NK-92 (cell line): ENCODE measurements at regions not wholly inside any gene's neighbourhood (a gene's known extent, or its start where the extent isn't known, plus 50 kb on each side); places are given as distances from the start of the nearest gene placed in this dataset.

Source experiments
- DNase-seq: peaks from one replicate; lab custom pipeline; 2025; ENCODE audit not compliant: unreplicated experiment; lab: John Stamatoyannopoulos, UW

DNA sequence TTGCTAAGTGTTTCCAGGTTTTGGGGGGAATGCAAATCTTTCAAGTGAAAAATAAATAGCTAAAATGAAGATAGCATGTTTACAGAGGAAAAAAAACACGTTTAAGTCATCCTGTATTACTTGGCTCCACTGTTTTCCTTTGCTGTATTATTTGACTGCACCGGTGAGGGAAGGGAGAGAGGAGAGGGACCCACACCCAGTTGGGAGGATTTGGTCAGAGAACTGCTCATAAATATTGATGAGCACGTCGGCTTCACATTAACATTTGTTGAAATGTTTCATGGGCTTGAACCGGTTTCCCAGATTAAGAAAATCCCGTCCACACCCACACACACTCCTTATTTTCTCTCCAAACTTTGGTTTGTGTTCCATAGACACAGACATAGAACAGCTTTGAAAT, 493.8 kb upstream of the MGMT start:
- DNase-seq = no peak

DNA sequence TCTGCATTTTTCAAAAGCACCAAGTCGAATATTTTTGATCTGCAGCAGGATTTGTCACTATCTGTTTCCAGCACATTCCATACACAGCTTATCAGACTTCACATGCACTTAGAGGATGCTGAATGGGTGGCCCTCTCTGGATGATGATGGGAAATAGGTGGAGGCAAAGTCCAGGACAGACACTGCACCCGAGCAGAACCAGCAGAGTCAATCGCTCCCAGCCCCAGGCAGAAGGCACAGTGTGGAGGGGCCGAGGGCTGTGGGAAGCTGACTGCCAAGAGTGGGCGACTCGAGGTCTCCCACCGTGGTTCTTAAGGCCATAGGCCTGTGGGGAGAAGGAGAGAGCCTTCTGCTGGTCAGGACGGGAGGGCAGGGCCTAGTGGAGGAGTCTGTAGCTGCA, 490.2 kb upstream of the MGMT start:
- no peak for DNase-seq

DNA sequence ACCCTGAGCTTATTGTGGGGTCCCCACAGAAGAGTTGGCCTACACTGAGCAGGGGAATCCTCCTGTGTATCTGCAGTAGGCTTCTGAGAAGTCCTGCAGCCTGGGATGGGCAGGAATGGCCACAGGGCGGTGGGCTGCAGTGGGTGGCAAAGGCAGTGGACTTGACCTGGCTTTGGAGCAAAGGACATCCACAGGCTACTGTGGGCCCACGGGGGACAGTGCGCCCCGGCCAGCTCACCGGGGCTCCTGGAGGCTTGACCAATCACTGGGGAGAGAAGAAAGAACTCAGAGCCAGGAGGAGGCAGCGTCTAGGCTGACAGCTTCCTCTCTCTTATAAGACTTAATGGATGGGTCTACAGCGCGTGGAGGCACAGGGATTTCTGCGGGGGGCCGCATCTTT, 488.8 kb upstream of the MGMT start:
- no peak for DNase-seq

DNA sequence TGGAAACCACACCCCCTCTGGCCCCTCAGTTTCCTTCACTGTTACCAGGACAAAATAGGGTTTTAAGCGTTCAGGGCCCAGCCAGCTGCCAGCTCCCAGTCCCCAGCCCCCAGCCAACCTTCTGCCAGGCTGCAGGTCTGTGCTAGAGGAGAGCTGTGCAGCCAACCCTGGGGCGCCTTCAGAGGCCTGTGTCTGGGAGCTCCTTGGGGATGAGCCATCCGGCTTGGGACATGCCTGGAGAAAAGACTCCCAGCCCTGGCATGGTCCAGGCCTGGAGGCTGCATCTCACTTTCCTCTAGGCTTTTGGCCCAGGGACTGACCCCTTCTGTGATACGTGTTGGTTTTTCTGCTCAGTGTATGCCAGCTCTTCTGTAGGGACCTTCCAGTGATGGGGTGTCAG, 487.6 kb upstream of the MGMT start:
- DNase-seq = no peak

DNA sequence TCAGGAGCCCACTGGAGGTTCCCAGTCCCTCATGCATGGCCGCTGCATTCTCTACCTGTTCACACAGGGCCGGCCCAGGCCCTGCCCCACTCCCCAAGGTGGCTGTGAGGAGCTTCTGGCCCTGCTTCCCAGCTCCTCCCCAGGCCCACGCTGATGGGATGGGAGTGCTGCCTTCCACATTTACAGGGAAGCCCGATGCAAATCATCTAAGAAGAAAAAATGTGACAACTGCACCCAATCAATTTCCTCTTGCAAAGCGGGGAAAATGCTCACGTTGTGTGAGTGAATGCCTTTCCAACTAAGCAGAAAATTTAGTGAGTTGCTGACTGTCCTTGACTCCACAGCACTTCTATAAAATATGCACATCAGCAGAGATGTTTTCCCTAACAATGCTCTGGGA, 485.8 kb upstream of the MGMT start:
- DNase-seq = no peak

DNA sequence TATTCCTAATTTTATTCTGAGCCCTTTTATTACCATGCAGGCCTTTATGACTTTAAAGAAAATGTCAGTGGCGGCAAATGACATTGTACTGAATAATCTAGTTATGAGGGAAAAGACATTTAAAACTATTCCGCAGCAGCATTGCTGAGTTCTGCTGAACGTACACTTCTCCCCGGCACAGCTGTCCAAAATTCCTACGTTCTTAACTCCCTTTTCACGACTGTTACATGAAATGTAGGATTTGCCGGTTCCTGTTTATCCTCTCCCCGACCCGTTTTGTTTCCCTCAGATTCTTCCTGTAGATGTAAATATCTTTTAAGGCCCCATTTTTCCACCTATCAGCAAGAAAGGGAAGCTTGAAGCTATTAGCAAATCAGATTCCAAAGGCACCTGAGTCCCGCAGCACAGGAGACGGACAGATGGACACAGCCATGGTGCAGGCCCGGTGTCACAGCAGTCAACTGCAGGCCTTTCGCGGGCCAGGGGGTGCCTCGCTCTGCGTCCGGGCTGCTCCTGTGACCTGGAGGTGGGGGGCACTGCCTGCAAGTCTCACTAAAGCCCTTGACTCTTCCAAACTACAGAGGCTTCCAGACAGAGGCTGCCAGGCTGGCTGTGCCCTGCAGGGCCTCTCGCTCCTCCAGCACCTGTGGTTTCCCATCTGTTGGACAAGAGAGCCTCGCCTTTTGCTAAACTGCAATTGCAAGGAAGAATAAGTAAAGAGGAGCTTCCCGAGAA, 485.0 kb upstream of the MGMT start:
- no peak for DNase-seq

DNA sequence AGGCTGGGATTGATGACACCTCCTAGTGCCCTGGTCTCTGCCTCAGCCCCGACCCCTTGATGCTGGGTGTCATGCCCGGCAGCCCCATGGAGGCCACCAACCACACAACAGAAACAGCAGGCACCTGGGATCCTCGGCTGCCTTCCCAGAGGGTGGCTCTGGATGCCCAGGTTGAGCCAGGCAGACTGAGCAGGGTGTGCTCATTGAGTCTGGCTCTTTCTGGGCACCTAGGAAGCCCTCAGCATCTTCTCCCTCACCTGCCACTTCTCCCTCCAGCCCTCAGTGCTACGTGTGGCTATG, 484.5 kb upstream of the MGMT start:
- DNase-seq = no peak

DNA sequence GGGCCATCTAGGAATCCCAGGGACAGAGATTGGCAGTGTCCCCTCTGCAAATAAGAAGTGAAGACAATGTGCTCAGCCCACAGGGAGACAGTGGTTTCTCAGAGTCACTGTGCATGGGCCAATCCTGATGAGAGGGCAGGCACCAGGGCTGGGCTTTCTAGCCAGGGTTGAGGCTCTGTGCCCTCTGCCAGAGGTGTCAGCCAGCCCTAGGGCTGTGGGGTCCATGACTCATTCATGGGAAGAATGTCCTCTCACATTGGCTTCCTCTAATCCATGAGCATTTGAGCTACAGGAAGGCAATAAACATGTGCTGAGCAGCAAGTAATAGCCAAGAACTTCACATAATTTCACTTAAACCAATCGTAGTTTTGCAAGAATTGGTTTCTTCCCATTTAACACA, 482.0 kb upstream of the MGMT start:
- no peak for DNase-seq

DNA sequence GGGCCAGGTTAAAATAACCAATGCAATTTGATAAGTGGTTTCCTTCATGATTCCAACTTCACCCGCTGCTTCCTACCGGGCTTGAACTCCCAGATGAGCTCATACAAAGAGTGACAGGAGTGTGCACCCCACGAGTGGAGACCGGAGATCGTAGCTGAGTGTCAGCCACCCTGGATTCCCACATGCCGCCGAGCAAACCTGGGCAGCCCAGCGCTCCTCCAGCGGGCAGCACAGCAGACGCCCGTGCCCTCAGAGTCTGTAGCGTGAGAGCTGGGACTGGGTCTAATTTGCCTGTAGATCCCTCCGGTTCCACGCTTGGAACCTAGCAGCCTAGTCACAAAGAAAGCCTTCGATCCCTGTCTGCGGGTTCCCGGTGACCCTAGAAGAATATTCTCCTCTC, 476.1 kb upstream of the MGMT start:
- DNase-seq = no peak

DNA sequence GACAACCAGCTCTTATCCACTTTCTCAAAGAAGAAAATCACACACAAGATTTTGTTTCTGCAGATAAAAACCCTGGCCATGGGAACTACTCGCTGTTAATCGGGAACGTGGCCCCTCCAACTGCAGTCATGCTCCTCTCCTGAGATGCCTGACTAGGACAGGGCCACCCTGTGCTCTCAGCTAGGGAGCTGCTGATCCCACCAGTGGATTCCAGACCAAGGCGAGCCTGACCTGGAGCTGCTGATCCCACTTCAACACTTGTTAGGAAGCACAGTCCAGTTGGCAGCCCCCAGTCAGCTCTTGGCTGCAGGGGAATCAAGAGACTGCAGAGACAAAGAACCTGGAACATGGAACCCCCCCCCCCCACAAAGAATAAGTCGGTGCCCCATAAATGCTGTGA, 474.3 kb upstream of the MGMT start:
- DNase-seq = no peak

DNA sequence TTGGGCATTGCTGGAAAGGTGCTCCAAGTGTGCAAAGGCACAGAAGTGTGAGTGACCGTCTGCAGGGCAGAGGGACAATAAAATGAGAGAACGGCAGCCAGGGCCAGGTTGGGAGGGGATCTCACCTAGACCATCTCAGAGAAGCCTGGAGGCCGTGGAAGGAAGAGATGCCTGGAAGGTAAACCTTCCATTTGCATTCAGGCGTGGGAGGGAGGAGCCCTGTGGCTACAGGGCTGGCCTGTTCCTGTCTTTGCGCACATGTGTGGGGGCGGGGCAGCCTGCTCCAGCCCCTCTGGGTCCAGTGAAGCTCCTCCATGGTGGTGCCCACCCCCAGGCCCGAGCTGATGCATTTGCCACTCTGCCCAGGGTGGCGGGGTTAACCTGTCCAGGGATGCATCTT, 473.6 kb upstream of the MGMT start:
- DNase-seq = no peak

DNA sequence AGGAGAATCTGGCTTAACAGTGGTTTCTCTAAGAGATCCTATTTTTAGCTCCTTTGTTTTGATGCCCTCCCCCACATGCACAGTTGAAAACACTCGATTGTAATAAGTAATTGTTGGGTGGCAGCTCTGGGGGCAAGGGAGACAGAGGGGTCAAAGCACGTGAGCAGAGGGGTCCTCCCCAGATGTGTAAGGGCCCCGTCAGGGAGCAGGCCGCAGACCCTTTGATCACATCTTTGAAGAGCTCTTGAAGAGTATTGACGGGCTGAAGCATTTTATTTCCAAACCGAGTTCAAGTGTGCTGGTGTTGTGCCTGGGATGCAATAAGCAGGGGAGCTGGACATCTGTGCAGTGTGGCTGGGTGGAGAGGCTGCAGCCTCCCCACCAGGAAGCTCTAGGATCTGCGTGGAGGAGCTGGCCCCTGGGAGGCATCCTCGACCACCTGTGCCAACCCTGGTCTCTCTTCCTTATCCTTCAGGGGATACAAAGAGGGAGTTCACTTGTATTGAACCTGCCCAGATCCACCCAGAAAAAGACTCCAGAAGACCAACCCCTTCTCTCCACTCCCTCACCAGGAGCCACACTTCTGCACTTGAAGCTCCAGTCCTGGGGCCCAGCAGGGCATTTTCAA, 473.0 kb upstream of the MGMT start:
- DNase-seq = no peak

DNA sequence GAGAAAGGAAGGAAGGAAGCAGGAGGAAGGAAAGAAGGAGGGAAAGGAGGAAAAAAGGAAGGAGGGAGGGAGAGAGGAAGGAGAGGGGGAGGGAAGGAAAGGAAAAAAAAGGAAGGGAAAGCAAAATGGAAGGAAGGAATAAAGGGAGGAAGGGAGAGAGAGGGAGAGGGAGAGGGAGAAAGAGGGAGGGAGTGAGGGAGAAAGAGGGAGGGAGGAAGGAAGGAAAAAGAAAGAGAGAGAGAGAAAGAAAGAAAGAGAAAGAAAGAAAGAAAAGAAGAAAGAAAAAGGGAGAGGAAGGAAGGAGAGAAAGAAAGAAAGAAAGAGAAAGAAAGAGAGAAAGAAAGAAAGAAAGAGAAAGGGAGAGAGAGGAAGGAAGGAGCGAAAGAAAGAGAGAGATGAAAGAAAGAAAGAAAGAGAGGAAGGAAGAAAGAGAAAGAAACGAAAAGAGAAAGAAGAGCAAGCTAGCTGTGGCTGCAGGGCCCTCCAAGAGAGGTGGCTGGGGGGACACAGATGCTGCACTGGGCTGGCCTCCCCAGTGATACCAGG, 472.4 kb upstream of the MGMT start:
- DNase-seq = no peak

DNA sequence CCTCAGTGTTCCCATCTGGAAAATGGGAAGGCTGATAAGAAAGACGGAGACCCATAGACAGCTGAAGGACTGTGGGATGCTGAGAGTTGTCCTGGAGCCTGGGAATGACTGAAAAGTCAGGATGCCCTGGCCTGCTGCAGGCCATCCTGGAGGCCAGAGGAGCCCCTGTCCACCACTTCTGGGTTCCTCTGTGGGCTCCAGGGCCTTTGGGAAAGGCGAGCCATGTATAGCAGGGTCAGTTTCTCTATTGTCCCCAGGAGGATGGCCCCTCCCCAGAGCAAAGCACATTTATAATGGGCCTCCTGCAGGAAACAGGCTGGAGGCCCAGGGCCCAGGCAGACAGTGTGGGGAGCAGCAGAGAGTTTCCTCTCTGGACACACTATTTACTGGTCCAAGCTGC, 471.4 kb upstream of the MGMT start:
- no peak for DNase-seq

DNA sequence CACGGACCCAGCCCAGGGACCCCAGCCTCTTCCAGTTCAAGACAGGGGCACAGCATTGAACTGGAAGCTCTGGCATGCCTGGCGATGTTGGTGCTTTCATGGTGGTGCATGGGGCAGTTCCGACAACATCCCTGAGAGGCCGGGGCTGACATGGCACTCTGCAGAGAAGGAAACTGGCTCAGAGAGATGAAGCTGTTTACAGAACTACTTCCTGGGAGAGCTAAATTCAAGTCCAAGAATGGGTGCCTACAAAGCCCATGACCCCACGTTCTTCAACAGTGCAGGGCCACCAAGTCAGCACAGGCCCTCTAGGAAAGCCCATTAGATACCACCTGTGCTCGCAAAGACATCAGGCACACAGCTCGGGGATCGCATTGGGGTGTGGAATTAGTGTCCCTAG, 470.9 kb upstream of the MGMT start:
- no peak for DNase-seq

DNA sequence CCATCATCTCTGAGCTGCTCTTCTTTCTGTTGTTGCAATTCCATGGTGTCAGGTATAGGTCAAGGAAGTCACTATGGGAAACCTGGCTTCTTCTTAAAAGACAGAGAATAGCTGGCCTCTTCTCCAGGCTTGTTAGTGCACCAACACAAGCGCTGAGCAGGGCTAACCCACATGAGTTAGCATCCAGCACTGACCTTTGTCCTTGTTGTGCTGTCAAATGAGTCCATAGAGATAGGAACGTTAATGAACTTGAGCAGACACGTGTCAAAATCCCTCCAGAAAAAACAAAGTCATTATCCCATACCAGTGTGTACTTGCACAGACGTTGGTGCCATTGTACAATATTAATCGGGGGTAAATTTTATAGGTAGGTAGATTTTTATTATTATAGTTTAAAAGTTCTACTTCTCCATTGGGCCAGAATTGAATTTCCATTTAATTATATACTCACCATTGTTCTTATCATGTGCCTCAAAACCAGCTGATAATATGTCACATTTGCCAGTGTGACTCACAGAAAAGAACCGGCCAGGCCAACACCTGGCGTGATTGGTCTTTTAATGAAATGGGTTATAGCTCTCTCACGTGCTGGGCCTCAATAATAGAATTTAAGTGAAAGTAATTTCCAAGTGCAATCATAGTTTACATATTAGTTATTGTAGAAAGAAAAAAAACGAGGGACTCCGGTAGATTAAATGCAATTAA, 468.8 kb upstream of the MGMT start:
- DNase-seq = no peak

DNA sequence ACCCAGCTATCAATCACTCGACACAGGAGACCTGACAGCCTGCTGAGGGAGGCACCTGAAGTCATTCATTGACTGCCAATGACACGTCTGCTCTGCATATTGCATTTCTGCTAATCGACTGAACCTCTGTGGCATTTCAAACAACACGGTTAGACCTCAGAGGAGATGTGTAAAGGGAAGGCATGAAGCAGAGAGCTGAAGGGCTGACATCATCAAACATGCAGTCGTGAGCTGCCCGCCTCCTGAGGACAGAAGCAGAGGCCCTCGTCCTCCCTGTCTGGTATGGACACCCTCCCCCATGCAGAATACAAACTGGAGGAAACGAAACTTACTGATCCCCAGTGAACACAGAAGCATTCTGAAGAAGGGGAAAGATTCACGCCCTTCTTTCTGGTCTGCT, 462.6 kb upstream of the MGMT start:
- DNase-seq = no peak

DNA sequence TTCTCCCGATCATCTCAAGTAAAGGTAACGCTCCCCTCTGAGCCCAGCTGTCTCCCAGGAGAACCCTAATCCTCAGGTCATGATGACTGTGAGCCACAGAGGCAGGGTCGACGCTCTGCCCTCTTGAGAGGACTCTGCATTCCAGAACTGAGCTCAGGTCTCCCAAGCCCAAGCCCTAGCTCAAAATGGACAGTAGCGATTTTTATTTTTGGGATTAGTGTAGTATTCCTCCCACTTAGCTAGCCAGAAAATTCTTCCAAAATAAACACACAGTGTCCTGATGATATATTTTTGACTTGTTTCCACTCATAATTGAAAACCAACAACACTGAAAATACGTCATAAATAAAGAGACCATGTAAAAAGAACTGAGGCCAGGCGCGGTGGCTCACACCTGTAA, 462.0 kb upstream of the MGMT start:
- no peak for DNase-seq

DNA sequence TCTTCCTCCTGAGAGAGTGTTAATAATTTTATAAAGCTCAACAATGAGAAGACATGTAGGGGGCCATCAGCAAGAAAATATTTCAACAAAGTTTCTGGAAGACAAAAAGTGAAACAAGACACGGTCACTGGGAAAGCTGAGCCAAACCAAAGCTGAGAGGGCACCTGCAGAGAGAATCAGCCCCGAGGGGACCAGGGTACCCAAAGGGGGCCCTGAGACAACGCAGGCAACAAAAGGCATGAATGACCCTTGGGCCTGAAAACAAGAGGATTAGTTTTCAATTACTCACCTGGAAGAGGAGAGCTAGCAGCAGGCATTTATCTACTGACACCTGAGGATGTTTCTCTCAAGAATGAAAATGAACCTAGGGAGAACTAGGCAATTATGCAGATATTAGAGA, 461.2 kb upstream of the MGMT start:
- no peak for DNase-seq

DNA sequence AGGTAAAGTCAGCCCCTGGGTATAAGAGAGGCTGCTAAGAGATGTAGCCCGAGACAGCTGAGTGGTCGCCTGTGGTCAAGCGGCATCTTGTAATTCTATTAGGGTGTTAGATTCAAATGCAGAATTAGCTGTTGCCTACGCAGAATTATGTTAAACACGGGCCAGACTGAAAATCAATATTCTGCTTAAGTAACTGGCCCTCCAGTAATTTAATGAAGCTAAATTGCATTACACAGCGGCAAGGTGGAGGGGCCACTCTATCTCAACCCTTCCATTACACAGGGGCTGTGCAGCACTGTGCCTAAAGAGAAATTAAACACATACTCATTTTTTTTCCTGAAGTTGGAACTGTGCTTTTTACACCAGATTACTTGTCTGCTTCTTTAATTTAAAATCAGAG, 448.5 kb upstream of the MGMT start:
- no peak for DNase-seq

DNA sequence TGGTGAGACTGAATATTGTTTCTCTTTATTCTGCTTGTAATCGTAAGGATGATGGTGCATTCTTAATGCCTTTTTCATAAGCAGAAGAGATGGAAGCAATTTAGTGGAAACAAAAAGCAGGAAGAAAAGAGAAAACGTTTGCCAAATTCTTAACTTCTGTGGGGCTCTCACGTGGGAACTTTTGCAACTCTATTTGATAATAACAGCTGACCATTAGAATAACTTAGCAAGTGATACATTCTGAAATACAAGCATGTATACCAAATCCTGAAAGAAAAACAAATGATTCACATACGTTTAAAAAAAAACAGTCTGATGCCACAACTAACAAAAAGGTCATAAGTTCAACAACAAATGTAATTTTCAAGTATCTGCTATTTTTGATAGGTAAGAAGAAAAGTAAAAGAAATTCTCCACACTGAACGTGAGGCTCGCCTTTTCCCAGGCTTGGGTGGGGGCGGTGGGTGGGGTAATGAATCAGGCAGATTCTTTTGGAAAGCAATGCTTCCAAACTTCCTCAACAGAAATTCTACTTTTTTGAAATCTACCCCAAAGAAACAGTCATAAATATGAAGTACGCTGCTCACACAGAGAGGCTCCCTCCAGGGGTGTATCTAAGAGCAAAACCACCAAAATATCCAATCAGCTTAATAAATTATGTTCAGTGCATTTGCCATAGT, 446.2 kb upstream of the MGMT start:
- DNase-seq = no peak
